Caki2 (cell line): ENCODE measurements at regions not wholly inside any gene's neighbourhood (a gene's known extent, or its start where the extent isn't known, plus 50 kb on each side); places are given as distances from the start of the nearest gene placed in this dataset.
"Not testable (repeated sequence)": the region's sequence is repeated elsewhere in the genome, so short reads cannot be mapped to it uniquely, and the experiment has no call there.

Experiments
- DNase-seq: peaks from one replicate; pipeline ENCODE4 v3.0.0-alpha.2; 2015; ENCODE audit warnings: low read depth
- in situ Hi-C: cut with HindIII; loops from 2 replicates; pipeline ENCODE4 v1.10.0; 2016; ENCODE audit warnings: low sequenced_read_pairs, low pct_unique_long_range_greater_than_20kb, mixed read lengths

DNA sequence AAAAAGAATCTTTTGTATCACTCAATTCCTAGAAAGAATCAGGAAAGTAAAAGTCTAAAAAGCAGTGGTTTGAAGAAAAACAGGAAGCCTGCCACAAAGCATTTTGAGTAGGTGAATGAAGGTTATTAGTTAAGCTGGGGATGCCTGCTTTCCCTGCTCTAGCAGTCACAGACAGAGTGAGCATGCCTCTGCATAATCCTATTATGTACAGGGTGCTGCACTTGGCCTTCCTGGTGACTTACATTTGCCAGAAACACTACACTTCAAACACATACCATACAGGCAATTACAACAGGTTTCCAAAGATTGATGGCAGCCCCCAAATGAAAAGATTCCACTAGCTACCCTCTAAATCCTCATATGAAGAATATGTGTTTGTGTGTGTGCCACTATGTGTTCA lies 130.8 kb downstream of the TPBG start:
- in situ Hi-C loops = no loop called here
- DNase-seq = no peak

DNA sequence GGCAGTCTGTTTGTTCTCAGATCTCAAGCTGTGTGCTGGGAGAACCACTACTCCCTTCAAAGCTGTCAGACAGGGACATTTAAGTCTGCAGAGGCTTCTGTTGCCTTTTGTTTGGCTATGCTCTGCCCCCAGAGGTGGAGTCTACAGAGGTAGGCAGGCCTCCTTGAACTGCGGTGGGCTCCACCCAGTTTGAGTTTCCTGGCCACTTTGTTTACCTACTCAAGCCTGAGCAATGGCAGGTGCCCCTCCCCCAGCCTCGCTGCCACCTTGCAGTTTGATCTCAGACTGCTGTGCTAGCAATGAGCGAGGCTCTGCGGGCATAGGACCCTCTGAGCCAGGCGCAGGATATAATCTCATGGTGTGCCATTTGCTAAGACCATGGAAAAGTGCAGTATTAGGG lies 138.3 kb downstream of the TPBG start:
- DNase-seq, in situ Hi-C loops: not testable (repeated sequence)

DNA sequence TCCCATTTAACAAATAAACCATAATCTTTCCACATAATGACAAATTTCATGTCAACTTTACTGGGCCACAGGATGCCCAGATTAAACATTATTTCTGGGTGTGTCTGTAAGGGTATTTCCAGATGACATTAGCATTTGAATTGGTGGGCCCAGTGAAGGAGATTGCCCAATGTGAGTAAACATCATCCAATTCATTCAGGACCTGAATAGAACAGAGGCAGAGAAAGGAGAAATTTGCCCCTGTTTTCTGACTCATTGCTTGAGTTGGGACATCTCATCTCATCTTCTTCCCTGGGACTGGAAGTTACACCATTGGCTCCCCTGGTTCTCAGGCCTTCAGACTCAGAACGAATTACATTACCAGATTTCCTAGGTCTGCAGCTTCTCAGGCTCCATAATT lies 142.9 kb downstream of the TPBG start:
- in situ Hi-C loops = no loop called here
- peak; percentile 21 for DNase-seq

DNA sequence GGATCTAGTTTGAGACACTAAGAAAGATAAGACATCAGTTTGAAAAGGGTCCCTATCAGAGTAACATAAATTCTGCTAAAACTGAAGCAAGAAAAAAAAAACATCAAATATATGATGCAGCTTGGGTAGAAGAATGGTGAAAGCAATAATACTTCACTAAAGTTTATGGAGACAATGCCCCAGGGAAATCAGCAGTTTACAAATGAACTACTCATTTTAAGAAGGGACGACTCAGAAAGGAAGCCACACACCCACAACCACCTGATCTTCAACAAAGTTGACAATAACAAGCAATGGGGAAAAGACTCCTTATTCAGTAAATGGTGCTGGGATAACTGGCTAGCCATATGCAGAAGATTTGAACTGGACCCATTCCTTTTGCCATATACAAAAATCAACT lies 143.5 kb downstream of the TPBG start:
- in situ Hi-C loops = no loop called here
- no peak for DNase-seq

DNA sequence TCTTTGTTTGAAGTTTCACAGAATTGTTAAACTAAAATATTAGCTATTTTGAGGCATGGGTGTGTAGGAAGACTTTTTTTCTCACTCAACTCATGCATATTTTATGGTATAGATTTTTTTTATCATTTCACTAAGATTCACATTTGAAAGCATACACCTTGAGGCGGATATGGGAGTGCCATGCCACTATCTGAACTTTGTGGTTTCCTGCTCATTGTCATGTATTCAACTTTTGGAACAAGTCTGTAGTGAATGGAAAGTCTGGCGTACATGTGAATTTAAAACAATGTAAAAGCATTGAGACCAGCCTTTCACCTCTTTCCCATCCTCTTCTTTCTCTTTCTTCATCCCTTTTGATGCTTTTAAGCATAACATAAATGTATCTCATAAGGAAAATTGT lies 147.9 kb downstream of the TPBG start:
- DNase-seq = no peak
- in situ Hi-C loops = no loop called here

DNA sequence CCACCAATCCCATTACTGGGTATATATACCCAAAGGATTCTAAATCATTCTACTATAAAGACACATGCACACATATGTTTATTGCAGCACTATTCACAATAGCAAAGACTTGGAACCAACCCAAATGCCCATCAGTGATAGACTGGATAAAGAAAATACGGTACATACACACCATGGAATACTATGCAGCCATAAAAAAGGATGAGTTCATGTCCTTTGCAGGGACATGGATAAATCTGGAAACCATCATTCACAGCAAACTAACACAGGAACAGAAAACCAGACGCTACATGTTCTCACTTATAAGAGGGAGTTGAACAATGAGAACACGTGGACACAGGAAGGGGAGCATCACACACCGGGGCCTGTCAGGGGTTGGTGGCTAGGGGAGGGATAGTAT lies 154.3 kb downstream of the TPBG start:
- in situ Hi-C loops, DNase-seq: not testable (repeated sequence)

DNA sequence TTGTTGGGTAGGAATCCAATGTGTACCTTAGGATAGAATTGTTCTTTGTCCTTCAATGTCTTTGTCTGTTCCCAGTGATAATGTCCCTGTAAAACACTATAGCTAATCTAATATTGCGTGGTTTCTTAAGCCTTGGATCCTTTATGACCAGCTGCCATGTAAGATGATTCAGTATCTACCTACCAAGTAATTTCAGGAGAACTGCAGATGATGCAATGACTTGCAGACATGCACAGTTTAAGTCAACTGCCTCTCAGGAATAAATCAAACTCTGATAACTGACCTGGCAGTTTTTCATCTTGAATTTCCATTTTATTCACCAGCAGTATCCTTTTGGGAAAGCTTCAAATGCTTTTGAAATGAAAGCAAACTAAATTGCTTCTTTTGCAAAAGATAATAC lies 157.8 kb downstream of the TPBG start:
- DNase-seq = no peak
- in situ Hi-C loops = no loop called here

DNA sequence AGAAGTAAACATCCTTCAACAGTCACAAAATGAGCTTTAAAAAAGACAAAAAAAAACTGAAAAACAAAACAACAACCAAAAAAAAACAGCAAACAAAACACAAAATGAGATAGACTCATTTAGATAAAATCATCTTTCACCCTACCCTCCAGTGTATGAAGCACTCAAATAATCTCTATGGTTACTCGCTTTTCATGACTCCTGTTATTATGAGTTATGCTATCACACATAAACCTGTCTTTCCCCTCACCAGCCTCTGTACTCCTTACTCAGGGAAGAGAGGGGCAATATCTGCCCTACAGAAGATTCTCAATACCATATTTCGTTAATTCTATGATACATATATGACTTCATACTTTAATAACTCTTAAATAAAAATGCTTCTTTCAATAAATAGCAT lies 158.2 kb downstream of the TPBG start:
- DNase-seq = no peak
- in situ Hi-C loops = no loop called here

DNA sequence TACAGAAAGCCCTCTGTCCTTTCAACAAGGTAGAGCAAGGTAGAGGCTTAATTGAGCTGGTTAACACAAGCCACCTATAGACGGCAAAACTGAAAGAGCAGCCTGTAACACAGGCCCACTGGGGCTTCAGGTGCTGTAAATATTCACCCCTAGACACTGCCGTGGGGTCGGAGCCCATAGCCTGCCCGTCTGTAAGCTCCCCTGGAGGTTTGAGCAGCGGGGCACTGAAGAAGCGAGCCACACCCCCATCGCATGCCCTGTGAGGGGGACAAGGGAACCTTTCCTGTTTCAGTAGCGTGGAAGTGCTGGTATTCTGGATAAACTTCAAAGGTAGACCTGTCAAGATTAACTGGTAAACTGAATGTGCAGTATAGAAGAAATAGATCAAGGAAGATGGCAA lies 160.4 kb downstream of the TPBG start:
- in situ Hi-C loops = no loop called here
- DNase-seq = no peak

DNA sequence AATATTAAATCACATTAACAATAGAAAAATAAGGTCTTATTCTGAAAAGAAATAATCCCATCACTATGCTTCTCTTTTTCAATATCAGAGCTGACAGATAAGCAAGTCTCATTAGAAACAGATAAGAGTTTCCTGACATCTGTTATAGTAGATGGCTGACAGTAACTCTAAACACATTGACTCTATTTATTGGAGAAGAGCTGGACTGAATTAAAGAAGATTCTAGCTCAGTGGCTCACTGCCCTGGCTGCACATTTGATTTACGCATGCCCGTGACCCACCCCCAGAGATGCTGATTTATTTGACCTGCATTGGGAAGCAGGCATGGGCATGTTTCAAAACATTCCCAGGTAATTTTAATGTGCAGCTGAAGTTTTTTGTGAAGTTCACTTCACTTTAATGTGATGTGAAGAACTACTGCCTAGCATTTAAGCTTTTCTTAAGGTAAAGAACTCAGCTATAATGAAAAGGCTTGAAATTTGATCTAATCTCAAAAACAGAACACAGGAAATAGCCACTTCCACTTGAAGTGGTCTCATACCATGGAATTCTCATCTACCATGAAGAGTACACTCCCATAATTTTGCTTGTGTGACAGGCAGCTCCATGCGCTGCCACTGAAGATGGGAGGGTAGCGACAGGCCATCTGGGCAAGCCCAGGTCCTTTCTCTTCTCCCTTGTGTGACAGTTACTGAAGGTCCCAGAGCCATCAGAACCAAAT lies 162.3 kb downstream of the TPBG start:
- no peak for DNase-seq
- in situ Hi-C loops = no loop called here

DNA sequence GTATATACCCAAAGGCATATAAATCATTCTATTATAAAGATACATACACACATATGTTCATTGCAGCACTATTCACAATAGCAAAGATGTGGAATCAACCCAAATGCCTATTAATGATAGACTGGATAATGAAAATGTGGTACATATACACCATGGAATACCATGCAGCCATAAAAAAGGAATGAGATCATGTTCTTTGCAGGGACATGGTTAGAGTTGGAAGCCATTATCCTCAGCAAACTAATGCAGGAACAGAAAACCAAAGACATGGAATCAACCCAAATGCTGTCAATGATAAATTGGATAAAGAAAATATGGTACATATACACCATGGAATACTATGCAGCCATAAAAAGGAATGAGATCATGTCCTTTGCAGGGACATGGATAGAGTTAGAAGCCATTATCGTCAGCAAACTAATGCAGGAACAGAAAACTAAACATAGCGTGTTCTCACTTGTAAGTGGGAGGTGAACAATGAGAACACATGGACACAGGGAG lies 166.4 kb downstream of the TPBG start:
- DNase-seq, in situ Hi-C loops: not testable (repeated sequence)

DNA sequence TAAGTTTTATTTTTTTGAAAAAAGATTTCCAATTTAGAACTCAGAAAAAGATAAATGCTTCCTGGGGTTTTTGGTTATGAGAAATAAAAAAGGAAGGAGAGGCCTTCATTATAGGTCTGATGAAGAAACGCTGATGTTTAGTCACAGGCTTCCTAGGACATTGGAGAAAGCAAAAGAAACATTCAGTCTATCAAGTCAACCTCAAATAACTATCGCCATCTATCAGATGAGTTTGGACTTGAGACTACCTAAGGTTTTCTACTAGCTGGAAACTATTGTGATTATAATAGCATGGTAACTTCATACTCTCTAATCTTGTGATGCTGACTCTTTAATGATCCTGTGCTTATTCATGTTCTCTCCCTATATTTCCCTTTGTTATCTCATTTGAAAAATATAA lies 171.3 kb downstream of the TPBG start:
- no peak for DNase-seq
- in situ Hi-C loops = no loop called here

DNA sequence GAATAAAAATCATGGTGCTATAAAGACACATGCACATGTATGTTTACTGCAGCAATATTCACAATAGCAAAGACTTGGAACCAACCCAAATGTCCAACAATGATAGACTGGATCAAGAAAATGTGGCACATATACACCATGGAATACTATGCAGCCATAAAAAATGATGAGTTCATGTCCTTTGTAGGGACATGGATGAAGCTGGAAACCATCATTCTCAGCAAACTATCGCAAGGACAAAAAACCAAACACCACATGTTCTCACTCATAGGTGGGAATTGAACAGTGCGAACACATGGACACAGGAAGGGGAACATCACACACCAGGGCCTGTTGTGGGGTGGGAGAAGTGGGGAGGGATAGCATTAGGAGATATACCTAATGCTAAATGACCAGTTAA lies 185.9 kb downstream of the TPBG start:
- in situ Hi-C loops, DNase-seq: not testable (repeated sequence)

DNA sequence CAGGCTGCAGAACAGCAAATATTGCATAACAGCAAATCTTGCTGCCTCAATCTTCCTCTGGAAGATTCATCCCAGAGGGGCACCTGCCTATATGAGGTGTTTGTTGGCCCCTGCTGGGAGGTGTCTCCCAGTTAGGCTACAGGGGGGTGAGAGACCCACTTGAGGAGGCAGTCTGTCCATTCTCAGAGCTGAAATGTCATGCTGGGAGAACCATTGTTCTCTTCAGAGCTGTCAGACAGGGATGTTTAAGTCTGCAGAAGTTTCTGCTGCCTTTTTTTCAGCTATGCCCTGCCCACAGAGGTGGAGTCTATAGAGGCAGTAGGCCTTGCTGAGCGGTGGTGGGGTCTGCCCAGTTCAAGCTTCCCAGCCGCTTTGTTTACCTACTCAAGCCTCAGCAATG lies 187.7 kb downstream of the TPBG start:
- in situ Hi-C loops, DNase-seq: not testable (repeated sequence)

DNA sequence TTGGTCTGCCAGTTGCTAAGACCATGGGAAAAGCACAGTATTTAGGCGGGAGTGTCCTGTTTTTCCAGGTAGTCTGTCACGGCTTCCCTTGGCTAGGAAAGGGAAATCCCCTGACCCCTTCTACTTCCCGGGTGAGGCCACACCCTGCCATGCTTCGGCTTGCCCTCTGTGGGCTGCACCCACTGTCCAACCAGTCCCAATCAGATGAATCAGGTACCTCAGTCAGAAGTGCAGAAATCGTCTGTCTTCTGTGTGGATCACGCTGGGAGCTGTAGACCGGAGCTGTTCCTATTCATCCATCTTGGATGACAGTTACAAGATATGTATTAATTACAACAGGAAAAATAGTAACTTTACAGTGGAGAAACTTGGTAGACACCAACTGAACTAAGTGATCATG lies 188.2 kb downstream of the TPBG start:
- in situ Hi-C loops = no loop called here
- no peak for DNase-seq

DNA sequence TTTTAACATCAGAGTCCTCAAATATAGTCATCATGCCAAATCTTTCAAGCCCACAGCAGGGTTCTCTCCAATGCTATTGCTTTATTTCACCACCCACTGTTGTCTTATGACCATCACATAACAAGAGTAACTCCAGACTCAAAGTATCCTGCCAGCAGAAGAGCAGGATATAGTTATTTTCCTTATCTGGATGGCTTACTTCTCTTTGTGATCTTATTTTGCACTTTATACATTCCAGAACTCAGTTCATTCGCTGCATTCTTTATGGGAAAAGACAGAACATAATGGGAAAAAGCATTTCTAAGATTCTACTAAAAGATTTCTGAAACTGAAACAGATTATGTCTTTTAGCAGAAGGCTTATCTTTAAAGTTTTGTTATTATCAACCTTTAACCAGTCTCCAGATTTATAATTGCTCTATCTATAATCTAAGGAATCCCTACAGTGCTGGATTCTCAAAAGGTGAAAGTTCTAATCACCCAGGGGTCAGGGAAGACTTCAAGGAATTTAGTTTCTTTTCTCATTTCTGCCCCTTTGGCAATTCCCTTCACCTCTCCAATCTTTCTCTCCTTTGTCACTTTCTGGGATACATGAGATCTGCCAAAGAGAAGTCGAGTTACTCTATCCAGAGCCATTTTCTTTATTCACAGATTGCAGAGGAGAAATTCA lies 190.4 kb downstream of the TPBG start:
- DNase-seq = no peak
- in situ Hi-C loops = no loop called here

DNA sequence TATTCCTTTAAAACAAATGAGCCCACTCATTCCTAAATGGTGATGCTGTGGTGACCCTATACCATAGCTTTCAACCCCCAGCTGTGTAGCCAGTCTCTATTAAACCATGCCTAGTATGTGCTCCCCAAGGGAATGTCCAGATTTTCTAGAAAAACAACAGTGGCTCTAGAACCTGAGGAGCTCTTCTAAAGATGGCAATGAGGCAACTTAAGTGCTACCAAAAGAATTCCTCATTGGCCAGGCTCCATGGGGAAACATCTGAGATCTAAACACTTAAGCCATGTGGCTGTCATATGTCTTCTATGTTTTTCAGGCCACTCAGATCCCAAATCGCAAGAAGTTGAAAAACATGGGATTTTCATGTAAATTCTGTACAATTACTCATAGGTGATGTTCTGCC lies 191.0 kb downstream of the TPBG start:
- in situ Hi-C loops = no loop called here

DNA sequence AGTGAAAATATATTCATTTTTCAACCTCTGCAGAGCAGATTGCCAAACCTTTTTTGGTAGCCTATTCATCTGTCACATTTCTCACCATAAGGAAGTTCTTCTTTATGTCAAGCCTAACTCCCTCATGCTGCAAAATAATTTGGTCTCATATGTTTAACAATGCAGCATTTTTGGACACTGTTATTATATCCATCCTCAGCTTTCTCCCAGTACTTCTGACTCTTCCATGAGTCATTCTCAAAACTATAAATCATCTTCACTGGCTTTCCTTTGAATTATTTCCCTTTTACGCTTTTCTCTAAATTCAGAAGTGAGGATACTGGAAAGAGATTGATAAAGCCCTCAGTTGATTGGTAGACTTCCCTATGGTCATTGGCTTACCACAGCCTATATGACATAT lies 192.2 kb downstream of the TPBG start:
- DNase-seq = no peak
- in situ Hi-C loops = no loop called here

More for the DNA sequence above, 191.0 kb downstream of the TPBG start:
- no peak for DNase-seq

DNA sequence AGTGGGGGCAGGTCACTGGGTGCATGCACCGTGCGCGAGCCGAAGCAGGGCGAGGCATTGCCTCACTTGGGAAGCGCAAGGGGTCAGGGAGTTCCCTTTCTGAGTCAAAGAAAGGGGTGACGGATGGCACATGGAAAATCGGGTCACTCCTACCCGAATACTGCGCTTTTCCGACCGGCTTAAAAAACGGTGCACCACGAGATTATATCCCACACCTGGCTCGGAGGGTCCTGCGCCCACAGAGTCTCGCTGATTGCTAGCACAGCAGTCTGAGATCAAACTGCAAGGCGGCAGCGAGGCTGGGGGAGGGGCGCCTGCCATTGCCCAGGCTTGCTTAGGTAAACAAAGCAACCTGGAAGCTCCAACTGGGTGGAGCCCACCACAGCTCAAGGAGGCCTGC lies 194.9 kb downstream of the TPBG start:
- DNase-seq, in situ Hi-C loops: not testable (repeated sequence)

DNA sequence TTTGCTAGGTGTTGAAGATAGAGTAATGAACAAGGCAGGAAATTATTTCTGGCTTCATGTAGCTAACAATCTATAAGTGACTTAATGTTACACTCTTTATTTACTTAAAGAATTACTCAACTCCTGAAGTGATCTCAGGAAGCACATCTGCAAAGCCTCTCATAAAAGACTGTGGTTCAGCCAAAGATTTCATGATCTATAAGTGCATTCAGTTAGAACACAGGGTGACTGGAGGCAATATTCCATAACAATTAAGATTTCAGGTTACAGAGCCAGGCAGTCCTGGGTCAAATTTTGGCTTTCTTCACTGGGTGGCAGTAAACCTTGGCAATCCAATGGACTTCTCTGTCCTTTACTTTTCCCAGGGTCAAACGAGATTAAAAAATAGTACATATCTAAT lies 204.0 kb downstream of the TPBG start:
- in situ Hi-C loops = no loop called here
- DNase-seq = no peak
